GM20431 (cell line): ENCODE measurements at regions not wholly inside any gene's neighbourhood (a gene's known extent, or its start where the extent isn't known, plus 50 kb on each side); places are given as distances from the start of the nearest gene placed in this dataset.
"Not testable (repeated sequence)": the region's sequence is repeated elsewhere in the genome, so short reads cannot be mapped to it uniquely, and the experiment has no call there.

ENCODE experiments used
- in situ Hi-C: fragments of 300-500 bp; cut with MseI, MboI; formaldehyde crosslinking; loops from one replicate; pipeline ENCODE4 v1.15.0; 2020; ENCODE audit warnings: low sequenced_read_pairs; ENCODE audit not compliant: unreplicated experiment

- in situ Hi-C loops: no loop called here
Measured at GRCh38 chr9:30628915-30629567, 1755.4 kb upstream of the ACO1 start.

- in situ Hi-C loops: no loop called here
Measured at GRCh38 chr9:30630459-30630858, 1754.0 kb upstream of the ACO1 start.

- in situ Hi-C loops: not testable (repeated sequence)
Measured at GRCh38 chr9:30646639-30647038, 1737.8 kb upstream of the ACO1 start.

- in situ Hi-C loops: no loop called here
Measured at GRCh38 chr9:30661925-30662324, 1722.5 kb upstream of the ACO1 start.

GRCh38 chr9:30670805-30671562, 1713.5 kb upstream of the ACO1 start:
- in situ Hi-C loops: no loop called here

- in situ Hi-C loops: no loop called here
Measured at GRCh38 chr9:30673132-30673531, 1711.3 kb upstream of the ACO1 start.

GRCh38 chr9:30676651-30677050, 1707.8 kb upstream of the ACO1 start:
- in situ Hi-C loops: no loop called here

GRCh38 chr9:30677221-30677620, 1707.2 kb upstream of the ACO1 start:
- in situ Hi-C loops: no loop called here

- in situ Hi-C loops: no loop called here
Measured at GRCh38 chr9:30688801-30689200, 1695.6 kb upstream of the ACO1 start.

- in situ Hi-C loops: no loop called here
Measured at GRCh38 chr9:30697958-30698357, 1686.5 kb upstream of the ACO1 start.

- in situ Hi-C loops: no loop called here
Measured at GRCh38 chr9:30711591-30711990, 1672.9 kb upstream of the ACO1 start.

- in situ Hi-C loops: no loop called here
Measured at GRCh38 chr9:30713243-30713642, 1671.2 kb upstream of the ACO1 start.

- in situ Hi-C loops: no loop called here
Measured at GRCh38 chr9:30714389-30714788, 1670.1 kb upstream of the ACO1 start.

GRCh38 chr9:30718483-30718882, 1666.0 kb upstream of the ACO1 start:
- in situ Hi-C loops: no loop called here

GRCh38 chr9:30722065-30722464, 1662.4 kb upstream of the ACO1 start:
- in situ Hi-C loops: no loop called here

GRCh38 chr9:30723656-30724055, 1660.8 kb upstream of the ACO1 start:
- in situ Hi-C loops: no loop called here

GRCh38 chr9:30732060-30732459, 1652.4 kb upstream of the ACO1 start:
- in situ Hi-C loops: no loop called here

- in situ Hi-C loops: no loop called here
Measured at GRCh38 chr9:30744871-30745270, 1639.6 kb upstream of the ACO1 start.

- in situ Hi-C loops: no loop called here
Measured at GRCh38 chr9:30746589-30746988, 1637.9 kb upstream of the ACO1 start.

GRCh38 chr9:30757723-30758122, 1626.7 kb upstream of the ACO1 start:
- in situ Hi-C loops: no loop called here

GRCh38 chr9:30758726-30759446, 1625.6 kb upstream of the ACO1 start:
- in situ Hi-C loops: no loop called here
